IMR-90 (cell line): ENCODE measurements at regions not wholly inside any gene's neighbourhood (a gene's known extent, or its start where the extent isn't known, plus 50 kb on each side); places are given as distances from the start of the nearest gene placed in this dataset.

Experiments used
- ATAC-seq: fragments of 200-7000 bp; cut with Tn5 transposase; 2 replicates; pipeline ENCODE4 v1.9.1; 2020; ENCODE audit warnings: low read depth, mild to moderate bottlenecking, moderate library complexity
- BruUV-seq: library from RNA; stranded (reverse); fragments of 400-500 nt; replicated peaks from 2 replicates; lab custom pipeline; 2021; lab: Mats Ljungman, UMichigan
- CTCF ChIA-PET: fragments of 300-600 bp; formaldehyde crosslinking; extraction: SDS; loops from one replicate; lab custom pipeline; 2021; ENCODE audit warnings: antibody characterized with exemption; lab: Yijun Ruan, JAX
- POLR2A ChIA-PET: fragments of 300-600 bp; sonication (Branson Sonifier 250); formaldehyde crosslinking; loops from one replicate; lab custom pipeline; 2022; ENCODE audit warnings: antibody characterized with exemption; ENCODE audit not compliant: unreplicated experiment; lab: Charles Lee
- DNase-seq: peaks from one replicate; pipeline ENCODE4 v3.0.0; 2013
- H2AFZ ChIP-seq: replicated peaks from 2 replicates; pipeline ENCODE3; 2013; ENCODE audit warnings: low read length, mild to moderate bottlenecking; ENCODE audit not compliant: poor library complexity
- H2AK5ac ChIP-seq: 2 replicates; pipeline ENCODE4 v1.6.1; 2013; ENCODE audit warnings: low read depth, low read length, inconsistent platforms
- H2AK9ac ChIP-seq: replicated peaks from 2 replicates; pipeline ENCODE3; 2013; ENCODE audit warnings: mild to moderate bottlenecking, low read depth, low read length, moderate library complexity; ENCODE audit not compliant: poor library complexity
- H2BK120ac ChIP-seq: 2 replicates; pipeline ENCODE4 v1.6.1; 2013; ENCODE audit warnings: low read depth, low read length, inconsistent platforms
- H2BK15ac ChIP-seq: 3 replicates; pipeline ENCODE4 v1.6.1; 2013; ENCODE audit warnings: low read depth, low read length, inconsistent platforms
- H2BK20ac ChIP-seq: 2 replicates; pipeline ENCODE4 v1.6.1; 2013; ENCODE audit warnings: low read depth, mild to moderate bottlenecking, inconsistent platforms, low read length, moderate library complexity
- H2BK5ac ChIP-seq: 2 replicates; pipeline ENCODE4 v1.6.1; 2013; ENCODE audit warnings: mild to moderate bottlenecking, low read depth, low read length, inconsistent platforms; ENCODE audit not compliant: poor library complexity, severe bottlenecking
- H3K14ac ChIP-seq: replicated peaks from 2 replicates; pipeline ENCODE4 v1.6.1; 2013; ENCODE audit warnings: low read depth, low read length, inconsistent platforms
- H3K18ac ChIP-seq: 2 replicates; pipeline ENCODE4 v1.6.1; 2013; ENCODE audit warnings: low read depth, low read length, control low read depth
- H3K23ac ChIP-seq: 2 replicates; pipeline ENCODE4 v1.6.1; 2013; ENCODE audit warnings: low read depth, low read length, inconsistent platforms
- H3K27ac ChIP-seq: 2 replicates; pipeline ENCODE4 v1.5.1; 2013; ENCODE audit warnings: mild to moderate bottlenecking, control low read depth, low read length; ENCODE audit not compliant: insufficient read depth
- H3K27me3 ChIP-seq: 2 replicates; pipeline ENCODE4 v1.6.1; 2013; ENCODE audit warnings: low read length; ENCODE audit not compliant: control insufficient read depth, insufficient read depth
- H3K36me3 ChIP-seq: 2 replicates; pipeline ENCODE4 v1.6.1; 2013; ENCODE audit warnings: low read length, mixed read lengths; ENCODE audit not compliant: control insufficient read depth, insufficient read depth
- H3K4ac ChIP-seq: 2 replicates; pipeline ENCODE4 v1.6.1; 2013; ENCODE audit warnings: low read depth, low read length, inconsistent platforms
- H3K4me1 ChIP-seq: 2 replicates; pipeline ENCODE4 v1.6.1; 2013; ENCODE audit warnings: low read length, mixed read lengths; ENCODE audit not compliant: control insufficient read depth, insufficient read depth
- H3K4me2 ChIP-seq: 2 replicates; pipeline ENCODE4 v1.6.1; 2013; ENCODE audit warnings: low read depth, mild to moderate bottlenecking, control low read depth, low read length, moderate library complexity
- H3K4me3 ChIP-seq: 2 replicates; pipeline ENCODE4 v1.5.1; 2013; ENCODE audit warnings: low read depth, mild to moderate bottlenecking, control low read depth, low read length, moderate library complexity; ENCODE audit not compliant: insufficient read depth
- H3K56ac ChIP-seq: 2 replicates; pipeline ENCODE4 v1.6.1; 2013; ENCODE audit warnings: low read length, inconsistent platforms; ENCODE audit not compliant: insufficient read depth; ENCODE audit errors: extremely low read depth
- H3K79me1 ChIP-seq, 2 experiments: 2 replicates each; pipeline ENCODE4 v1.6.1; 2013; ENCODE audit warnings: low read length in 2 of 2, inconsistent platforms in 1 of 2, low read depth in 1 of 2
- H3K9ac ChIP-seq: 2 replicates; pipeline ENCODE4 v1.6.1; 2013; ENCODE audit warnings: low read depth, low read length, control low read depth
- H3K9me1 ChIP-seq: 2 replicates; pipeline ENCODE4 v1.6.1; 2013; ENCODE audit warnings: low read length, inconsistent platforms; ENCODE audit not compliant: insufficient read depth
- H3K9me3 ChIP-seq: 2 replicates; pipeline ENCODE4 v1.6.1; 2013; ENCODE audit warnings: low read length; ENCODE audit not compliant: control insufficient read depth, insufficient read depth
- H4K20me1 ChIP-seq: 2 replicates; pipeline ENCODE4 v1.6.1; 2013; ENCODE audit warnings: low read length, inconsistent platforms; ENCODE audit not compliant: insufficient read depth
- H4K5ac ChIP-seq: 2 replicates; pipeline ENCODE4 v1.6.1; 2013; ENCODE audit warnings: mild to moderate bottlenecking, low read depth, low read length, control low read depth
- H4K8ac ChIP-seq, 2 experiments: 2 replicates each; pipeline ENCODE4 v1.6.1; 2013; ENCODE audit warnings: low read depth in 2 of 2, low read length in 2 of 2, control low read depth in 1 of 2, inconsistent platforms in 1 of 2
- H4K91ac ChIP-seq: 2 replicates; pipeline ENCODE4 v1.6.1; 2013; ENCODE audit warnings: low read depth, low read length, inconsistent platforms; ENCODE audit not compliant: insufficient read depth
- BHLHE40 ChIP-seq: fragments of 150-350 bp; IDR thresholded peaks from 2 replicates; pipeline ENCODE4 v1.6.1; 2016; ENCODE audit warnings: mild to moderate bottlenecking, low read depth, low read length
- CEBPB ChIP-seq: IDR thresholded peaks from 2 replicates; pipeline ENCODE4 v1.6.1; 2012; ENCODE audit warnings: low read depth, low read length, improper control_type of control experiment
- CHD1 ChIP-seq: IDR thresholded peaks from 2 replicates; pipeline ENCODE4 v1.6.1; 2012; ENCODE audit warnings: low read depth, low read length, improper control_type of control experiment
- CTCF ChIP-seq: conservative IDR thresholded peaks from 2 replicates; pipeline ENCODE4 v1.5.1; 2012; ENCODE audit warnings: mild to moderate bottlenecking, low read depth, low read length, improper control_type of control experiment
- ELK1 ChIP-seq: fragments of 150-350 bp; IDR thresholded peaks from 2 replicates; pipeline ENCODE4 v1.6.1; 2016; ENCODE audit warnings: low read depth, mild to moderate bottlenecking, low read length, moderate library complexity, borderline replicate concordance
- FOS ChIP-seq: fragments of 150-350 bp; IDR thresholded peaks from 2 replicates; pipeline ENCODE4 v1.6.1; 2016; ENCODE audit warnings: low read depth, low read length
- MAFK ChIP-seq: IDR thresholded peaks from 2 replicates; pipeline ENCODE4 v1.6.1; 2012; ENCODE audit warnings: low read depth, low read length, improper control_type of control experiment
- MAZ ChIP-seq: IDR thresholded peaks from 2 replicates; pipeline ENCODE4 v1.6.1; 2012; ENCODE audit warnings: low read depth, mild to moderate bottlenecking, low read length, improper control_type of control experiment, moderate library complexity, borderline replicate concordance
- NFE2L2 ChIP-seq: fragments of 150-350 bp; IDR thresholded peaks from 2 replicates; pipeline ENCODE4 v1.6.1; 2016; ENCODE audit warnings: low read depth, mild to moderate bottlenecking, low read length
- RAD21 ChIP-seq: IDR thresholded peaks from 2 replicates; pipeline ENCODE4 v1.6.1; 2012; ENCODE audit warnings: low read length, improper control_type of control experiment
- RCOR1 ChIP-seq: IDR thresholded peaks from 2 replicates; pipeline ENCODE4 v1.6.1; 2012; ENCODE audit warnings: mild to moderate bottlenecking, low read length, improper control_type of control experiment; ENCODE audit not compliant: insufficient replicate concordance
- RFX5 ChIP-seq: IDR thresholded peaks from 2 replicates; pipeline ENCODE4 v1.8.0; 2012; ENCODE audit warnings: low read depth, mild to moderate bottlenecking, low read length, moderate library complexity
- SMC3 ChIP-seq: fragments of 150-350 bp; IDR thresholded peaks from 2 replicates; pipeline ENCODE4 v1.6.1; 2016; ENCODE audit warnings: low read depth, mild to moderate bottlenecking, antibody characterized with exemption, low read length, moderate library complexity
- USF2 ChIP-seq: fragments of 150-350 bp; IDR thresholded peaks from 2 replicates; pipeline ENCODE4 v1.6.1; 2017; ENCODE audit warnings: mild to moderate bottlenecking, antibody characterized with exemption, low read length, low read depth
- WGBS, 2 experiments: methylation state at CpG; one replicate each; pipeline versions ENCODE4 v1.1.5 to v1.1.7; 2013; ENCODE audit warnings: missing lambda C conversion rate in 2 of 2; ENCODE audit not compliant: insufficient read length in 1 of 2; ENCODE audit errors: extremely low coverage in 2 of 2; 5-methylcytosine and 5-hydroxymethylcytosine counted together
- dilution Hi-C: fragments of 300-500 bp; cut with HindIII; formaldehyde crosslinking; loops from one replicate; pipeline ENCODE4 v1.14.3; 2018; ENCODE audit warnings: low sequenced_read_pairs; ENCODE audit not compliant: unreplicated experiment
- in situ Hi-C: fragments of 300-500 bp; cut with MboI; formaldehyde crosslinking; loops from 3 replicates; pipeline ENCODE4 v1.14.3; 2019; ENCODE audit warnings: low sequenced_read_pairs, inconsistent platforms, mixed read lengths
- intact Hi-C: fragments of 100-400 bp; cut with micrococcal nuclease; formaldehyde crosslinking; loops from 2 replicates; pipeline ENCODE4 v1.10.0; 2022

- Histone ChIP-seq H4K5ac (no peak overlapping the region), H3K9ac (no peak overlapping the region), H4K8ac (no peak overlapping the region), H3K79me1 (no peaks in the 10 kb centered on the region), H3K27ac (no peak overlapping the region), H3K14ac (no peak overlapping the region), H3K23ac (no peak overlapping the region), H2BK5ac (no peak overlapping the region), H3K9me3 (no peaks in the 10 kb centered on the region), H2AK9ac (no peak overlapping the region), H4K20me1 (no peaks in the 10 kb centered on the region), H3K18ac (no peak overlapping the region), H3K36me3 (no peaks in the 10 kb centered on the region), H3K27me3 (no peaks in the 10 kb centered on the region; the same call in 1 of the 2 replicates), H3K9me1 (no peaks in the 10 kb centered on the region), H3K4me2 (no peak overlapping the region), H2AK5ac (no peak overlapping the region), H2BK15ac (no peak overlapping the region), H3K4me3 (no peak overlapping the region), H2BK120ac (no peak overlapping the region), H3K56ac (no peak overlapping the region), H2AFZ (no peak overlapping the region), H3K4me1 (no peaks in the 10 kb centered on the region), H4K91ac (no peak overlapping the region), H2BK20ac (no peak overlapping the region), H3K4ac (no peak overlapping the region)
- intact Hi-C loops (no loop called here), dilution Hi-C loops (no loop called here), in situ Hi-C loops (no loop called here)
- POLR2A ChIA-PET: no interaction called here
- CTCF ChIA-PET: no interaction called here
- no CpG with 5 or more reads among the region's 3 CpGs for WGBS, 2 experiments
- no TSS peak for BruUV-seq
- ATAC-seq: no peak
- TF ChIP-seq SMC3: no peak
- TF ChIP-seq MAZ: no peak
- TF ChIP-seq RCOR1: no peak
- TF ChIP-seq CTCF: no peak
- no peak for TF ChIP-seq RFX5
- no peak for TF ChIP-seq FOS
- TF ChIP-seq RAD21: no peak
- TF ChIP-seq CEBPB: no peak
- no peak for TF ChIP-seq BHLHE40
- no peak for TF ChIP-seq USF2
- no peak for TF ChIP-seq NFE2L2
- TF ChIP-seq CHD1: no peak
- no peak for TF ChIP-seq MAFK
- TF ChIP-seq ELK1: no peak
- DNase-seq: no peak
Measured at GRCh38 chr6:84442208-84442607, 214.8 kb upstream of the CEP162 start.
